Thymus (tissue), 11 donors: ENCODE measurements at regions not wholly inside any gene's neighbourhood (a gene's known extent, or its start where the extent isn't known, plus 50 kb on each side); places are given as distances from the start of the nearest gene placed in this dataset.

Experiments used
- DNase-seq, 9 donors: peaks; one replicate each; pipeline ENCODE4 v3.0.0-alpha.2; 2013; ENCODE audit warnings: low spot score in 9 of 9, low read depth in 6 of 9, missing footprints in 1 of 9
- H3K27ac ChIP-seq, 2 donors: one replicate each; pipeline ENCODE4 v1.5.1; 2013; ENCODE audit warnings: control low read depth in 1 of 2, low read depth in 1 of 2, low read length in 1 of 2, mild to moderate bottlenecking in 1 of 2, moderate library complexity in 1 of 2
- H3K27me3 ChIP-seq, 2 donors: one replicate each; pipeline ENCODE4 v1.5.1; 2013; ENCODE audit warnings: low read length in 1 of 2; ENCODE audit not compliant: control insufficient read depth in 2 of 2, insufficient read depth in 1 of 2
- H3K36me3 ChIP-seq, 2 donors: one replicate each; pipeline ENCODE4 v1.5.1; 2013; ENCODE audit warnings: low read length in 1 of 2, mild to moderate bottlenecking in 1 of 2, moderate library complexity in 1 of 2; ENCODE audit not compliant: control insufficient read depth in 2 of 2, insufficient read depth in 2 of 2
- H3K4me1 ChIP-seq, 2 donors: one replicate each; pipeline ENCODE4 v1.5.1; 2013; ENCODE audit warnings: low read length in 2 of 2; ENCODE audit not compliant: control insufficient read depth in 2 of 2, insufficient read depth in 2 of 2
- H3K4me3 ChIP-seq, 2 donors: one replicate each; pipeline ENCODE4 v1.5.1; 2013; ENCODE audit warnings: low read length in 2 of 2, control low read depth in 1 of 2, mild to moderate bottlenecking in 1 of 2
- H3K9me3 ChIP-seq, 2 donors: one replicate each; pipeline ENCODE4 v1.5.1; 2013; ENCODE audit warnings: low read length in 1 of 2, mild to moderate bottlenecking in 1 of 2; ENCODE audit not compliant: control insufficient read depth in 2 of 2, insufficient read depth in 1 of 2
- WGBS: extraction: QIAGEN DNeasy Blood & Tissue Kit; methylation state at CpG from one replicate; pipeline ENCODE4 v1.1.7; 2013; 5-methylcytosine and 5-hydroxymethylcytosine counted together
- donor health status: healthy.

DNA sequence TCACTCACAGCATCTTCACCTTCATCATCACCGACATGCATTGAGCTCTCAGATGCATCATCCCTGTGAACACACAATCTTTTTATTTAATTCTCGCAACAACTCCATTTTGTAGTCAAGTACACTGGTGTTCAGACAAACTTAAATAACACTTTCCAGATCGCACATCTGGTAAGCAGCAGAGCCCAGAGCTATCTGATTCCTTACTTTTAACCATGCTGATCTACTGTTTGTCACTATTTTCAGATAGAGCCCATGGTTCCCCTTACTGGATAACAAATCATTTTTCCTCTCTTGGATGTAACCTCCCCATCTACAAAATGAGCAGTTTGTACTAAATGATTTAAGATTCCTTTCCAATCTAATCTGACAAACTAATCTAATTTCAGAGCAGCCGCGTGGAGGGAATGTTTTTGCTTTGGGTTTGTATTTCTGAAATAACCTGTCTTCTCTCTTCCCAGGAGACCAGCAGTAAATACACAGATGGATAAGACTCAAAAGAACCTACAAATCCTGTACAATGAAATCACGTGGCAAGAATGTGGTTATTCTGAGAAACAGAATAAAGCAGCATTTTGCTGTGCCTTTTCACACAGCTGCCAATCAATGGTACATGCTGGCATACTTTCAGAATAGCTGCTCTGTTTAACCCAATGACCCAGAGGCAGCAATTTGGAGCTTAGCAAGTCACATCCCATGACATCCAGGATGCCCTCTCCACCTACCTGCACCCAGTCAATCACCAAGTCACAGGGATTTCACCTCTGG, 72.9 kb upstream of the CCL2 start:
- no peaks in the 10 kb centered on the region for H3K9me3 ChIP-seq
- peak overlapping the region in 1 of 2 donors; percentile 72 for H3K27ac ChIP-seq
- no peaks in the 10 kb centered on the region for H3K27me3 ChIP-seq
- peaks cover 21 to 25% of the 10 kb centered on the region in 2 donors for H3K4me1 ChIP-seq
- no peak overlapping the region for H3K4me3 ChIP-seq
- DNase-seq, result peak in 4 of 9 donors; percentile 14 to 70 (median 34)
- H3K36me3 ChIP-seq, result no peaks in the 10 kb centered on the region
- WGBS, result 53% methylated on average over 6 of the region's 6 CpGs

DNA sequence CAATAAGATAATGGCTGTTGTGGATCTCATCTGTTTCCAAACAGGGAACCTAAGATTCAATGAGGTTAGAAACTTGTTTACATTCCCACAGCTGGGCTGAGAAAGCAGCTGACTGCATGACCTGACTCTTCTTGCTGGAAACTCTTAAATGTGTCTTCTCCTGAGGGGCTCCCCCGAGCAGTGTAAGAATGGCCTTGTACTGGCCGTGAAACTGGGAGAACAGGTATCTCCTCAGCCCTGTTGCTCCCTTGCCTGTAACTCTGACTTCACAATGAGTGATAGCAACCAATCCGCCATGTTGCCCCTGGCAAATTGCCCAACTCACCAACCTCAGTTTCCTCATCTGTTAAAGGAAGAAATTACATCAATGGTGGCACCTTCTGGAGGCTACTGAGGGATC, 59.1 kb upstream of the CCL2 start:
- Histone ChIP-seq H3K4me3 (no peak overlapping the region), H3K9me3 (no peaks in the 10 kb centered on the region), H3K36me3 (no peaks in the 10 kb centered on the region), H3K27ac (no peak overlapping the region), H3K27me3 (no peaks in the 10 kb centered on the region), H3K4me1 (peaks cover 0 to 8% of the 10 kb centered on the region in 2 donors)
- WGBS, result 96% methylated on average over 3 of the region's 3 CpGs
- no peak for DNase-seq

DNA sequence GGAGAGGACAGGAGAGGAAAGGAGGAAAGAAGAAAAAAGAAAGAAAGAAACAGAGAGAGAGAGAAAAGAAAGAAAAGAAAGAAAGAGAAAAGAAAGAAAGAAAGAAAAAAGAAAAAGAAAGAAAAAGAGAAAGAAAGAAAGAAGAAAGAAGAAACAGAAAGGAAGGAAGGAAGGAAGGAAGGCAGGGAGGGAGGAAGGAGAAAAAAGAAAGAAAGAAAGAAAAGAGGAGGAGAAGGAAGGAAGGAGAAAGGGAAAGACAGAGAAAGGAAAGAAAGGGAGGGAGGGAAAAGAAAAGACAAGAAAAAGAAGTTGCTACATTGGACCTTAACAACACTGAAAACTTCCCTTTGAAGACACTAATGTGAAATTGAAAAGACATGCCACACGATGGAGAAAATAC, 56.6 kb upstream of the CCL2 start:
- WGBS, result 44% methylated on average over 1 of the region's 1 CpG
- H3K9me3 ChIP-seq, result no peaks in the 10 kb centered on the region
- H3K27me3 ChIP-seq, result no peaks in the 10 kb centered on the region
- no peak overlapping the region for H3K27ac ChIP-seq
- H3K4me3 ChIP-seq, result no peak overlapping the region
- no peak for DNase-seq
- H3K4me1 ChIP-seq, result peaks cover 0 to 8% of the 10 kb centered on the region in 2 donors
- H3K36me3 ChIP-seq, result no peaks in the 10 kb centered on the region

DNA sequence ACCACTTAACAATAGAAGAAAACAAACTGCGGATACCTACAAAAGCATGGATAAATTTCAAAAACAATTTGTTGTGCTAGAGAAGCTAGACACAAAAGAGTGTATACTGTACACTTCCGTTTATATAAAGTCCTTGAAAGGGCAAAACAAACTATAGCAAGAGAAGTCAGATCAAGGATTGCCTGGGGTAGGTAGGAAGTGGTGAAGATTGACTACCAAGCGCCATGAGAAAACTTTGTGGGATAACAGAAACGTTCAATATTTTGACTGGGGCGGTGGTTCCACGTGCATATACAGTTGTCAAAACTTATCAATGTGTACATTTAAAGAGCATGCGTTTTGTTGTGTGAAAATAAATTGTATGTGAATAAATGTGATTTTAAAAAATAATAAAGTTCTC, 55.6 kb upstream of the CCL2 start:
- Histone ChIP-seq H3K4me1 (peaks cover 0 to 8% of the 10 kb centered on the region in 2 donors), H3K4me3 (no peak overlapping the region), H3K36me3 (no peaks in the 10 kb centered on the region), H3K9me3 (no peaks in the 10 kb centered on the region), H3K27ac (no peak overlapping the region), H3K27me3 (no peaks in the 10 kb centered on the region)
- DNase-seq, result peak in 2 of 9 donors; percentile 39 to 59
- 25% methylated on average over 7 of the region's 7 CpGs for WGBS

DNA sequence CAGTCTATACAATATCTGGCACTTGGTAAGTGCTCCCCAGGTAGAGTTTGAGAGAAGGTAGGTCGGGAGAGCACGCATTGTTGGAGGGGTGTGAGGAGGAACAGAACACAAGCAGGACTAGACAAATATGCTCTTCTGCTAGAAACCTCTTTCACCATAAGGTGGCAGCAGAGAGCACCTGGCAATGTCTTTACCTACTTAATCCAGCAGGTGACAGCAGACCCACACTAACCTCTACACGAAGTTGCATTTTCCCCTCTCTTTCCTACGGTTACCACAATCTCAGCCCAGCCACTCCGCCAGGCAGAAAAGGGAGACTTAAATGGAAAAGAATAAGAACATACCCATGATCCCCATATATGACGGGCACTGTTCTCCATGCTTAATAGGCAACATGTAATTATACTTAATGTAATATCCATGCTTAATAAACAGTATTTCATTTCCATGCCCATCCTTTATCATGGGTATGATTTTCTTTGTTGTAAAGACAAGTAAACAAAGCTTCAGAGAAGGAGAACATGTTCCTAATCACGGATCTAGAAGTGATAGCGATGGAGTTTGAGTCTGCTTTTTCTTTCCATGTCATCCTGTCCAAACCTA, 55.1 kb upstream of the CCL2 start:
- Histone ChIP-seq H3K4me3 (no peak overlapping the region), H3K27ac (no peak overlapping the region), H3K27me3 (no peaks in the 10 kb centered on the region), H3K36me3 (no peaks in the 10 kb centered on the region), H3K9me3 (no peaks in the 10 kb centered on the region), H3K4me1 (peaks cover 0 to 8% of the 10 kb centered on the region in 2 donors)
- DNase-seq, result peak; percentile 61 to 93 (median 87)
- WGBS, result 24% methylated on average over 8 of the region's 8 CpGs

DNA sequence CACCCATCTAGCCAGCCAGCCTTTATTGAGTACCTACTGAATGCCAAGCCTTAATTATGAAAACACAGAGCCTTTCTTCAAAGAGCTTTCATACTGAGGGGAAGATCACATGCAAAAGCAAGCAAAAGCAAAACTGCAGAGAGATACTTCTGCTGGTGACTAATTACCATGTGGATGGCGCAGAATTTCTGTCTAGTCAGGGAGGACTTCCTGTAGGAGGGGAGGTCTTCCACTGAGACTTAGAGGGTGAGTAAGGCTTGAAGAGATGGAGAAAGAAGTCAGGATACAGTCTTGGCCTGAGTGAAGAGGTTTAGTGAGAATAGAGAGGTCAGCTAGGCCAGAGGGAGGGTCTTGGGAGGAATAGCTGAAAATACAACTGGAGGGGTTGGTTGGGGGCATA, 53.9 kb upstream of the CCL2 start:
- H3K9me3 ChIP-seq, result no peaks in the 10 kb centered on the region
- H3K4me1 ChIP-seq, result peaks cover 0 to 8% of the 10 kb centered on the region in 2 donors
- 98% methylated on average over 1 of the region's 1 CpG for WGBS

DNA sequence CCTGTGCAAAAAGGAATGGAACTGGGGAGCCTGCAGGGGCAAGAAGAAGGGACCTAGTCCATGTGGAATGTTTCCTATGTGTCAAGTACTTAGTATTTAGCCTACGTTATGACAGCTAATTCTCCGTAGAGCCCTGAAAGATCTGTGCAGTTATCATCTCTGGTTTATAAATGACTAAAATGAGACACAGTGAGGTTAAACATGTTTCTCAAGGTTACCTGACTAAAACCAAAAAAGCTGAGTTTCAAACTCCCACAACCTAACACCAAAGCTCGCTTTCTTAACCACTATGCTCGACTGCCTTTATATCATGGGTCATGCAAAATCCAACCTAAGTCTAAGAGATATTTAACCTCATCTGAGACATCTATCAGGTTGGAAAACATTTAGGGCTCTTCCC, 53.3 kb upstream of the CCL2 start:
- peaks cover 0 to 8% of the 10 kb centered on the region in 2 donors for H3K4me1 ChIP-seq
- 94% methylated on average over 4 of the region's 4 CpGs for WGBS
- H3K27ac ChIP-seq, result no peak overlapping the region
- H3K9me3 ChIP-seq, result no peaks in the 10 kb centered on the region
- DNase-seq, result no peak
- no peaks in the 10 kb centered on the region for H3K27me3 ChIP-seq
- no peaks in the 10 kb centered on the region for H3K36me3 ChIP-seq
- no peak overlapping the region for H3K4me3 ChIP-seq

More for the DNA sequence above, 53.9 kb upstream of the CCL2 start:
- no peaks in the 10 kb centered on the region for H3K36me3 ChIP-seq
- no peaks in the 10 kb centered on the region for H3K27me3 ChIP-seq
- H3K4me3 ChIP-seq, result no peak overlapping the region
- H3K27ac ChIP-seq, result no peak overlapping the region
- DNase-seq, result no peak

DNA sequence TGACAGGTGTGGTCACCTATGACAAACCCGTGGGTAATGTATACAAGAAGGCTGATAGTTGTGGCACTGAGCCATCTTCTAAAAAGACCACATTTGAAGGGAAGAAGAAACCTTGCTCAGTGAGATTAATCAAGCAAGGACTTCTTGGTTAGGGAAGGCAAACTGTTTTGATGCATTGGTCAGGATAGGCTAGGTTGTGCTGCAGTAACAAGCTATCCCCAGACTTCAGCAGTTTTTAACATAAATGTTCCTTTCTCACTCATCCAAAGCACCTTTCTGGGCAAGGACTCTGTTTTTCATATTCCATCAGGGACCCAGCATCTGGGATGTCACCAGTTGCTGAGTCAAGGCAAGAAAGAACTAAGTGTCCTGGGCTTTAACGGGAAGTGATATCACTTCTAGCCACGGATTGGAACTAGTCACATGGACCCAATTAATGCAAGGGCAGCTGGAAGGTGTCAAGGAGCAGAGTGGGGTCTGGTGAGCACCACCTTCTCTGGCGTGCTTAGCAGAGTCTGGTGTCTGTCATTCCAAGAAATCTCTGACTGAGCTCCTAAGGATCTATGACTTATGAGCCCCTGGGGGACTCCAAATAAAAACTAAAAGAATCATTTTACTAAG, 52.0 kb upstream of the CCL2 start:
- no peak overlapping the region for H3K27ac ChIP-seq
- no peak overlapping the region for H3K4me3 ChIP-seq
- H3K9me3 ChIP-seq, result no peaks in the 10 kb centered on the region
- H3K27me3 ChIP-seq, result no peaks in the 10 kb centered on the region
- peaks cover 0 to 8% of the 10 kb centered on the region in 2 donors for H3K4me1 ChIP-seq
- H3K36me3 ChIP-seq, result no peaks in the 10 kb centered on the region
- 95% methylated on average over 4 of the region's 4 CpGs for WGBS
- no peak for DNase-seq

DNA sequence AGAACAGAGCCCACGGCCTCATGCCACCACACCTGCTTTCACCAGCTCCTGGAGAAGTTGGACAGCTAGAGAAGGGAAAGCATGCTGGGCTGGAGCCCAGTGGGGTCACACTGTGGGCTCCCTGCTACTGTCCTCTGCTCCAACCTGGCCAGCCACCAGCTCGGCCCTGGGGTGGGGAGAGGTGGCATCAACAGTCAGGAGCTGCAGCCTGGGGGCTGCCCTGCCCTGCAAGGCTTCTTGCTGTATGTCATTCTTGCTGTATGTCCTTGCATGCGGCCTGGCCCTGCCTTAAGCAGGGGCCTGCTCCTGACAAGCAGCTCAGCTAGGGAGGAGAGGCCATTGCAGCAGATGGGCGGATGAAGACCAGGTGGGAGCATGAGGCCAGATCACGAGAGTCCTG, 50.7 kb upstream of the CCL2 start:
- H3K4me3 ChIP-seq, result no peak overlapping the region
- H3K27me3 ChIP-seq, result no peaks in the 10 kb centered on the region
- no peak for DNase-seq
- peaks cover 0 to 5% of the 10 kb centered on the region in 2 donors for H3K4me1 ChIP-seq
- 97% methylated on average over 5 of the region's 5 CpGs for WGBS
- H3K9me3 ChIP-seq, result no peaks in the 10 kb centered on the region
- H3K27ac ChIP-seq, result no peak overlapping the region
- H3K36me3 ChIP-seq, result no peaks in the 10 kb centered on the region
